ENCODE measurements at regions not wholly inside any gene's neighbourhood (a gene's known extent, or its start where the extent isn't known, plus 50 kb on each side); places are given as distances from the start of the nearest gene placed in this dataset.
"Not testable (repeated sequence)": the region's sequence is repeated elsewhere in the genome, so short reads cannot be mapped to it uniquely, and the experiment has no call there.

- DNase-seq, result no peak
These were observed 306.7 kb downstream of the EPB41L4A start for GRCh38 chr5:112112346-112112745.

- no peak for DNase-seq
These were observed 309.6 kb downstream of the EPB41L4A start for GRCh38 chr5:112109331-112110007.

- no peak for DNase-seq
These were observed 312.2 kb downstream of the EPB41L4A start for GRCh38 chr5:112106878-112107277.

- DNase-seq, result no peak
These were observed 321.3 kb downstream of the EPB41L4A start for GRCh38 chr5:112097768-112098167.

- DNase-seq, result no peak
These were observed 330.2 kb upstream of the NREP start for GRCh38 chr5:112087222-112087621.

GRCh38 chr5:112086740-112087139 lies 329.7 kb upstream of the NREP start:
- no peak for DNase-seq

- no peak for DNase-seq
These were observed 327.2 kb upstream of the NREP start for GRCh38 chr5:112084149-112084548.

- no peak for DNase-seq
These were observed 326.6 kb upstream of the NREP start for GRCh38 chr5:112083623-112084022.

- DNase-seq, result no peak
These were observed 320.2 kb upstream of the NREP start for GRCh38 chr5:112077180-112077579.

- DNase-seq, result no peak
These were observed 313.0 kb upstream of the NREP start for GRCh38 chr5:112070022-112070421.

- DNase-seq, result no peak
These were observed 312.3 kb upstream of the NREP start for GRCh38 chr5:112069329-112069728.

GRCh38 chr5:112068593-112068992 lies 311.6 kb upstream of the NREP start:
- DNase-seq, result no peak

- DNase-seq, result no peak
These were observed 308.8 kb upstream of the NREP start for GRCh38 chr5:112065781-112066180.

- no peak for DNase-seq
These were observed 308.0 kb upstream of the NREP start for GRCh38 chr5:112064956-112065355.

GRCh38 chr5:112064271-112064701 lies 307.3 kb upstream of the NREP start:
- DNase-seq, result no peak

GRCh38 chr5:112063856-112064255 lies 306.9 kb upstream of the NREP start:
- no peak for DNase-seq

GRCh38 chr5:112063191-112063590 lies 306.2 kb upstream of the NREP start:
- DNase-seq, result no peak

GRCh38 chr5:112062181-112062580 lies 305.2 kb upstream of the NREP start:
- DNase-seq, result no peak

GRCh38 chr5:112061666-112062065 lies 304.7 kb upstream of the NREP start:
- no peak for DNase-seq

GRCh38 chr5:112059579-112060135 lies 302.7 kb upstream of the NREP start:
- no peak for DNase-seq

- no peak for DNase-seq
These were observed 292.7 kb upstream of the NREP start for GRCh38 chr5:112049738-112050137.

- DNase-seq, result no peak
These were observed 279.2 kb upstream of the NREP start for GRCh38 chr5:112036206-112036605.

GRCh38 chr5:112034421-112034979 lies 277.5 kb upstream of the NREP start:
- no peak for DNase-seq

GRCh38 chr5:112026879-112027278 lies 269.9 kb upstream of the NREP start:
- not testable (repeated sequence) for DNase-seq

- DNase-seq, result no peak
These were observed 268.8 kb upstream of the NREP start for GRCh38 chr5:112025757-112026156.
